HG02763 (cell line): ENCODE measurements at regions not wholly inside any gene's neighbourhood (a gene's known extent, or its start where the extent isn't known, plus 50 kb on each side); places are given as distances from the start of the nearest gene placed in this dataset.

Experiments
- ATAC-seq: cut with Tn5 transposase; IDR thresholded peaks from one replicate; pipeline ENCODE4 v1.9.1; 2021; ENCODE audit warnings: mild to moderate bottlenecking, moderate library complexity; ENCODE audit not compliant: unreplicated experiment

DNA sequence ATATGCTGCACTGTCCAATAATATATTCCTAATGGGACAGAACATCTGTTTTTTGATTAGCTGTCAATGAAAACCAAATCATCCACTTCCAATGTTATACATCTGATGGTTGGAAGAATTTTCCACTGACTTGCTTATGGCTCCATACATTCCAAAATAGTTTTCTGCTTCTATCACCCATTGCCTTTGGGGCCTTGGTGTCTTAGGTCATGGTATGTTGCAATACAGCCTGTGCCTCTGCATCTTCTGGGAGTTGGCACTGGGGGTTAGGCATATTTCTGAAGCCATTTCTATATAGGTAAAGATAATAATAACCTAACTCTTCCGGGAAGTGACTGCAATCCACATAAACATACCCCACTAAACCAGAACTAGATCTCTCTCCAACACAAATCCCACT is 53.2 kb upstream of the NR3C2 start:
- no peak for ATAC-seq
